ENCODE measurements at regions not wholly inside any gene's neighbourhood (a gene's known extent, or its start where the extent isn't known, plus 50 kb on each side); places are given as distances from the start of the nearest gene placed in this dataset.

DNA sequence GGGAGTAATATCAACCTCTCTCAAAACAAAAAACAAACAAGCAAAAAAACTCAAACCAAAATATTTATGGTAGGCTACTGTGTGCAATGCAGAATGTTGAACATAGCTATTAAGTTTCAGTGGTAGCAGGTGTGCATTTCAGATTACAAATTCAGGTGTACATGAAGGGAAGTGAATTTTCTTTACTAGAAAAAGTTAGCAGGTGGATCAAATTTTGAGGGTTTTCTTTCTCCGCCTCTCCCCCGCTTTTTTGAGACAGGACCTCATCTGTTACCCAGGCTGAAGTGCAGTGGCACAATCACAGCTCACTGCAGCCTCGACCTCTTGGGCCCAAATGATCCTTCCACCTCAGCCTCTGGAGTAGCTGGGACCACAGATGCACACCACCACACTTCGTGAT is 109.7 kb upstream of the GOLIM4 start:
- no peak for DNase-seq

DNA sequence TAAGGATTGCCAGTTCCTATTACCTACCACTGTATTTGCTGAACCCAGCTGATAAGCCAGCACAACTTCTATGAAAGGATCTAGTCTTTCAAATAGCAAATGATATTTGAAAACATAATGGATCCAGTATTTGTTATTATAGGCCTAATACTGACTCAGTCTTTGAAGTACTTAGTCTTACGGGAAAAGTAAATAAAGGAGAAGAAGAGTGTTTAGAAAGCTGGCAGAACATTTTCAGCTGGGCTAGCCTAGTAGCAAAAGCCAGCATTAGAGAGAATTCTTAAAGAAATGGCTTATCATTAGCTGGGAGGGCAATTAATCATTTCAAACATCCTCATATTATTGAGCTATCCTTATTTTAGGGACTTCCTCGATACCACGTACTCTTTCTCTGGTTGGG is 101.4 kb upstream of the GOLIM4 start:
- DNase-seq, result no peak

DNA sequence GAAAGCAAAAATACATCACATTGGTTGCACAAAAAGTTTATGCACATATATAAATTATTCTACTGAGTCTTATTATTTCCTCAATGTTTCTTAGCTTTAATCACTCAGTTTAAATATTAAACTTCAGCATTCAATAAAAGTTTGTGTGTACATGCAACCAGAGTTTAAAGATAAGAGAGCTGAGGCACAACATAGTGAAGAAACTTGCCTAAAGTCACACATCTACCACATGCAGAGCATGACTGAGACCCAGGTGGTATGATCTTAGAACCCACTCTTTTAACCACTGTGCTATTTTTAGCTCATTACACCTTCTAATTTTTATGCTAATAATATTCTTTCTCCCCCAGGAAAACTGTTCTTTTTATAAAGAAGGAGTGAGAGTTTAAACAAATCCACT is 96.1 kb upstream of the GOLIM4 start:
- no peak for DNase-seq

DNA sequence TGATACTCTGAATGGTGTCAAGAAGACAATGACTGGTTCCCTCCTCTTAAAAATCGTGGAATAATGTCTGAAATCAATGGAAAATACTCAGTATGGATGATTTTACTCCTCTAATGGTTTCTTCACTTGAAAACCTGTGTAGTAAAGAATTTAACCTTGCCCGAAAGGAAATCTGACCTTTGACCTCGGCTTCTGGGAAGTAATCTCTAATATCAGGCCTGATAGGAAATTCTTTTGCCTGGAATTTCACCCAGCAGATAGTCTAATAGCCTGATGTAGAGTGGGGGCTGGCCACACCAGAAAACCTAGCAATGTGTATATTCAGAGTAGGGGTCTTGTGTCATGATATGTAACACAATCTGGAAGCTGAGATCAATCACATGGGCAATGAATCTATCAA is 91.5 kb upstream of the GOLIM4 start:
- no peak for DNase-seq

DNA sequence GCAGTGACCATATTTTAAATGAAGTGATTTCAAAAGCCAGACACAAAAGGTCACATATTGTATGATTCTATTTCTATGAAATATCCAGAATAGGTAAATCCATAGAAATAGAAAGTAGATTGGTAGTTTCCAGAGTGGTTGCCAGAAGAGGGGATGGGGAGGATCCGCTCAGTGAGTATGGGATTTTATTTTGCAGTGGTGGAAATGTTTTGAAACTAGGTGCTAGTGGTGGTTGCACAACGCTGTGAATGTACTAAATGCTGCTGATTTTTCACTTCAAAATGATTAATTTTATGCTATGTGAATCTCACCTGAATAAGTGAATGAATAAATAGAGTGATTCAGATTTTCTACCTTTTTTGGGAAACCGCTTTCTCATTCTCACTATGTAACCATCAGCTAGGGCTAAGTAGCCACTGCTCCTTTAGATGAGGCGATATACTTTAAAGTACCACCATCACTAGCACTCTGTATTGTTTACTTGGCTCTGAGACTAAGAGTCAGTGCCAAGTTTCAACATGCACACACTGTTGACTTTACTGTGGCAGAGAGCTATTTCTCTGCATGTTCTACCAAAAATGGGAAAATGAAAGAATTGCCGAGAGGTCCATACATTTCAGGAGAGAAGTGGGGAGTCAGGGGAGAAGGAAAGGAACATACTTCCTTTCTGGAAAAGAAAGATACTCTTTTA is 90.7 kb upstream of the GOLIM4 start:
- DNase-seq, result no peak

DNA sequence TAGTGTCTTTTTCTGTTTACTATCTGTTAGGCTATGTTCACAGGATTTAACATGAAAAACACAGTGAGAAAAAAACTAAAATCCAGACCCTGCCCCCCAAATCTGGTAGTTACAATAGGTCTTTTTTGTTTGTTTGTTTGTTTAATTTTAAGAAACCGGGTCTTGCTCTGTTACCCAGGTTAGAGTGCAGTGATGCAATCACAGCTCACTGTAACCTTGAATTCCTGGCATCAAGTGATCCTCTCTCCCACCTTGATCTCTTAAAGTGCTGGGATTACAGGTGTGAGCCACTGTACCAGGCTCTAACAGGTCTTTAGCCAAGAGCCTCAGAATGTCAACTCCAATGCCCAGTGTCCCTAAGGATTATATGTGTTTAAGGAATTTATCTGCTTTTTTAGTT is 88.0 kb upstream of the GOLIM4 start:
- no peak for DNase-seq

DNA sequence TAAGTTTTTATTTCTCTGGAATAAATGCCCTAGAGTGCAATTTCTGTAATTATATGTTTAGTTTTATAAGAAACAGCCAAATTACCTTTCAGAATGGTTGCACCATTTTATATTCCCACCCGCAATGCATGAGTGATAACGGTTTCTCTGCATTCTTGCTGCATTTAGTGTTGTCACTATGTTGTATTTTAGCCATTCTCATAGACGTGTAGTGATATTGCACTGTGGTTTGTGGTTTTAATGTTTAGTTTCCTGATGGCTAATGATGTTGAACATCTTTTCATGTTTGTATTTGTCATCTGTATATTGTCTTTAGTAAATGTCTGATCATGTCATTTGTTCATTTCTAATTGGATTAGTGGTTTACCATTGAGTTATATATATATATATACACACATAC is 73.0 kb upstream of the GOLIM4 start:
- DNase-seq, result no peak

DNA sequence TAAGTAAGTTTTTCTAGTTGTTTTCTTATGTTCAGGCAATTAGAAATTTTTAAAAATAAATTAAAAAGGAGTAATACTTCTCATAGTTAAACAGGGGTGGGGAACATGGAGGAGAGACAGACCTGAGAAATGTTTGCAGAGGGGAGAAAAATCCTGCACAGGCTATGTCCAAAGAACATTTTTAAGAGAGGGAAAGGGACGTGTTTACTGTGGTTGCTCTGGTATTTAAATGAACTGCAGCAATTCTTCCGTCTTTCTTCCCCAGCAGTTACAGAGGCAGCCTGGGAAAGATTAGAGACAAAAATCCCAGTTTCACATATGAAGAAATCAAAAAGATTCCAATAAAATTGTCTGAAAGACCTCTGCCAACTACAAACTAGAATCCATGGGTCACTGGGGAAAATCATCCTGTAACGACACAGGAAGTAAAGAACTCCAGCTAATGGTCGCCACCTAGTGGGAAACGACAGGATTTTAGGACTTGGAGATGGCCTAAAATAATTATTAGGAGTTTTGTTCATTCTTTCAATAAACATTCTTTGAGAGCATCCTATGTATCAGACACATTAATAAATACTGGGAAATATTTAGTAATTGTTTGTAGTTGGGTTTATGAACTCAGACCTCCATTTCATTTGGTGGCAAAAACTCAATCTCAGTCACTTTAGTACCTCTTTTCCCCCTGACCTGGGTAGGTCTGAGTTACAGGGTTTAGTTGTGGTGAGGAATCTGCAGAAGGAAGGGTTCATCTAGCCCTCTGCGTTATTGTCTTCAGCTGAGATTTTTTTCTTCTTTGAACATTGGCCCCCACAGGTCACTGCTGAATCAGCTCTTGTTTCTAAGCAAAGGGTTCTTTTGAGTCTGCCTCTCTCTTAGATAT is 69.9 kb upstream of the GOLIM4 start:
- no peak for DNase-seq

DNA sequence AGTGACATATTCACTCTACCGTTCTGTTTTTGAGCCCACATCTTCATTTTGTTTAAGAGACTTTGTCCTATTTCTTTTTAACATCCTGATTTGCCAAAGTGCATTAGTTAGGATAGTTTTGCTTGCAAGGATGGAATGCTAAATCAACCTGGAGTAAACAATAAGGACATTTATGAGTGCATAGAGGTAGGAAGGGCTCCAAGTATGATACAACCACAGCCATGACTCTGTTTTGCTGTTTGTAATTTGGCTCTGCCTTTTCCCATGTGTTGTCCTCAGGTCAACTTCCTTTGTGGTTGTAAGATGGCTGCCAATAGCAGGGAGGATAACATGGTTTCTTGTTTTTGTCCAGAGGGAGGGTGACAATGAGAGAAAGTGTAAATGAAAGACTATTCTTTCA is 66.4 kb upstream of the GOLIM4 start:
- no peak for DNase-seq

DNA sequence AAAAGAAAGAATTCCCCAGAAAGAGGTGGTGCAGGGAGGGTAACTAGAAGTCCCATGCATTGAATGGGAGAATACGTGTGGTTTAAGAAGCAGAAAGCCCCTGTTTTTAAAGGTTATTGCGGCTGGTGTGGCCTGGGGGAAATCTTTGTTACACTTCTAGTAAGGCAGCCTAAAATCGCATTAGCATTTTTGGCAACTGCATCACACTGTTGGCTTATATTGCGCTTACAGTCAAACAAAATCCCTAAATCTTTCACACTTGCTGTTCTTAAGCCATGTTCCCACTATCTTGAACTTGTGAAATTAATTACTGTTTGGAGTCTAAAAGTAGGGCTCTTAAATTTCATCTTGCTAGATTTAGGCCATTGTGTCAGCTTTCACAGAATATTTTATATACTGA is 66.0 kb upstream of the GOLIM4 start:
- DNase-seq, result no peak

DNA sequence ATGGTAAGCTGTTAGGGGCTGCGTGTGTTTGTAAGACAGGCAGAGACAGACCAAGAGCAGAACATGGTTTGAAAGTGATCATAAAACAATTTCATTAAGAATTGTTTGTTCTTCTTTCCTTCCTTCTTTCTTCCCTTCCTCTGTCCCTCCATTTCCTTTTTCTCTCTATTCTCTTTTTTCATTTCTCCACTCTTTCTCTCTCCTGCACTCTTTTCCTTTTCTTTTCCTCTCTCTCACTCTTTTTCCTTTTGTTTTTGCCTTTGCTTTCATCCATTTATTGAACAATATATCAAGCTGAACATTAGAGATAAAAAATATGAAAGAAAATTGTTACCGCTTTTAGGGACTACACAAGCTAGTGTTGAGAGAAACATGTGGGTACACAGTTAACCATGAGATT is 62.2 kb upstream of the GOLIM4 start:
- DNase-seq, result no peak

DNA sequence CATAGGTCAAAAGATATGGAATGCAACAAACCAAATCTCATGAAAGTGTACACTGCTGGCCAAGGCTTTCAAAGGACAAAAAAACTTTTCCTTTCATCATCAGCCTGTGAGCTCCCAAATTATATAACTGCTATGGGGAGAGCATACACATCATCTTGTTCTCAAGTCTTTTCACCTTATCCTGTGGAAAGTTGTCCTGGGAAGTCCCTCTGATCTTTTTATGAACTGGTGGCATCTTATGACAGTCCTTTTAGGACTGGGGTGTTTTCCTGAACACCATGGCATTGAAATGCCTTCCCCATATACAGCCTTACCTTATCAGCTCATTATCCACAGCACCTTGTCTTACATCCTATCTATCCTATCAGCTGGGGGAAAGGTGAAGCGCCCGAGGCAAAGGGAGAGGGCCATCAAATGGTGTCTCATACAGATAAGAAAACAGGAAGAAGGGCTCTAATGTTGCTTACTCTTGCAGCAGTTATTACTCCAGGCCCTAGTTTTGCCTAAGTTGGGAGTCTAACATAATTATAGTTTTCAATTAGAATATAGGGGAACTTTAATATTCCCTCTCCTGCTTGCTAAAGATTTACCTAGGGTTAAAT is 61.5 kb upstream of the GOLIM4 start:
- DNase-seq, result no peak

DNA sequence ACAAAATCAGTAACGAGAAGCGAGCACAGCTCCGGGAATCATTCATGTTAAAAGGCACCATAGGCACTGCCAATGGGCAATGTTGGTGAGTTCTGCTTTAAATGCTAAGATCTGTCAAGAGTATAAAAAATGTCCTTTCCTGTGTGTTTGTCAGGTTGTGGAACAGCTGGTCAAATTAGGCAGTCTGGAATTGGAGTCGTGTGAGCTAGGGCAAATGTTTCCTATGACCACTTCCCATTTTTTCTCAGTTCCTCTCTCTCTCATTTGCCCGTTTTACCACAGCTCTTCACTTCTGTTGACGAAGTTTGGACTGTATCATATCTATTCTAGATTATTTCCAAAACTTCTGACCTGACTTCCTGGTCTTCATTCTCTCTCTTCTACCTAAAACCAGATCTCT is 60.8 kb upstream of the GOLIM4 start:
- DNase-seq, result no peak

DNA sequence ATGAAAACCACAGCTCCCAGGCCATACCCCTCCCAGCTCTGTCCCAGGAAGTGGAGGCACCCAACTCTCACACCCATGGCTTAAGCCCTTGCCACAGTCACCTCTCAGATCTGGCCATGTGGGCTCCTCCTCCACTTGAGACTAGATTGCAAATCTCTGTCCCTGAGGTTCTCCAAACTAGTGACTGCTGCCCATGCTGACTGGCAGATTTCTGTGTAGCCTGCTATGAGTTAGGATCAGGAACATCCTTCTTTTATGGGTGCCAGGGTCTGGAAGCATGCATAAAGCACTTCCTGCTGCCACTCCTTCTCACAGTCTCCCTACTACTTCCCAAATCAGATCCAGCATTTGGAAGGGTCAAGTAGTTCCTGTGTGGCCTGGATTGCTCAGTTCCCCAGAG is 59.6 kb upstream of the GOLIM4 start:
- DNase-seq, result no peak

DNA sequence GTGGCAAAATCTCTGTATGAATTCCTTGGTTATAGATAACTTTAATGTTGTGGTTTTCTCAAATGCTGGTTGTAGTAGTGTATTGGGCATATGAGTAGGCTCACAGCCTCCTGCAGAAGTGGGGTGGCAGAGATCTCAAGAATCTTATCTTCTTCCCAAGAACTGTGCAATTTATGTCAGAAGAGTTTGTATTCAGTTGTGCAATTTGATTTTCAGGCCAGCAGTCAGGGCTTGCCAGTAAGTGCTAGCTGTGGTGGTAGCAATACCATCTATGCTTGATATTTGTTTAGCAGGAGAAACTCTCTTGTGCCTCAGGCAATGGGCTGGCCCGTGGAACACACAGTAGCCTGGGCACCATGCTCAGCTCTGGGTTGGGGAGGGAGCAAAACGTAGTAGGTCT is 58.4 kb upstream of the GOLIM4 start:
- no peak for DNase-seq

DNA sequence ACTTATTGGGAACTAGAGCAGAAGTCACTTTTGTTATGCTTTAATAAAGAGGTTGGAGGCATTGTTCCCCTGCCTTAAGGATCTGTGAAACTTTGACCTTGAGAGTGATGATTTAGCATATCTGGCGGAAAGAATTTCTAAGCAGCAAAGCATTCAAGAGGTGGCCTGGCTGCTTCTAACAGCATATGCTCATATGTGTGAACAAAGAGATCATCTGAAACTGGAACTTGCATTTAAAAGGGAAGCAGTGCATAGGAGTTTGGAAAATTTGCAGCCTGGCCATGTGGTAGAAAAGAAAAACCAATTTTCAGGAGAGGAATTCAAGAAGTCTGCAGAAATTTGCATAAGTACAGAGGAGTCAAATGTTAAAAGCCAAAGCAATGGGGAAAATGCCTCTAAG is 56.4 kb upstream of the GOLIM4 start:
- DNase-seq, result no peak

All from stimulated activated CD4-positive, alpha-beta T cell treated with anti-CD3 and anti-CD28 coated beads, Interleukin-4, amount 100 ng/mL, for 1 hour (primary cell).